HUES48 (cell line): ENCODE measurements at regions not wholly inside any gene's neighbourhood (a gene's known extent, or its start where the extent isn't known, plus 50 kb on each side); places are given as distances from the start of the nearest gene placed in this dataset.

Source experiments
- H3K27ac ChIP-seq: one replicate; pipeline ENCODE4 v1.7.0; 2013; ENCODE audit warnings: low read depth, low read length, inconsistent platforms
- H3K27me3 ChIP-seq: 2 replicates; pipeline ENCODE4 v1.6.1; 2013; ENCODE audit warnings: mild to moderate bottlenecking, low read length; ENCODE audit not compliant: control insufficient read depth, insufficient read depth
- H3K36me3 ChIP-seq: 2 replicates; pipeline ENCODE4 v1.6.1; 2013; ENCODE audit warnings: low read length; ENCODE audit not compliant: control insufficient read depth, insufficient read depth
- H3K4me1 ChIP-seq: 2 replicates; pipeline ENCODE4 v1.6.1; 2013; ENCODE audit warnings: mild to moderate bottlenecking, low read length; ENCODE audit not compliant: control insufficient read depth, insufficient read depth
- H3K4me3 ChIP-seq: 2 replicates; pipeline ENCODE4 v1.5.1; 2013; ENCODE audit warnings: mild to moderate bottlenecking, low read depth, low read length
- H3K9ac ChIP-seq: 2 replicates; pipeline ENCODE4 v1.6.1; 2013; ENCODE audit warnings: mild to moderate bottlenecking, low read depth, low read length, moderate library complexity
- H3K9me3 ChIP-seq: 2 replicates; pipeline ENCODE4 v1.6.1; 2013; ENCODE audit warnings: low read length; ENCODE audit not compliant: control insufficient read depth, insufficient read depth

DNA sequence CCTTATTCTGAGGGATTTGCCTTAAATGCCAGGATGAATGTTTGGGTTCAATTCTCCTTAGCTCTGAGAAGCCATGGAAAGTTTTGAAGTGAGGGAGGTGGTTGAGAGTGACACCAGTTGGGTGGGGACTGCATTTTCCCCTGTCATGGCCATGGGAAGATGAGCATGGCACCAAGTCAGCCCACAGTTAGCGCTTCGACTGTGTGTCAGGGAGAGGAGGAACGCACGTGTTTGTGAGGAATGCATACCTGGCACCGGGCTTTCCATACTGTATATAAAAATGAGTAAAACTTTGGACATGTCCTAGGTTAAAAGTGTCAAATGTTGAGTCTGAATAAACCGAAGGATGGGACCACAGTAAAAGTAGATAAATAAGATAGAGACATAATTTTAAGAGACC, 187.5 kb upstream of the KL start:
- Histone ChIP-seq H3K27ac (no peak overlapping the region), H3K4me1 (peaks cover 14% of the 10 kb centered on the region), H3K9me3 (no peaks in the 10 kb centered on the region), H3K27me3 (no peaks in the 10 kb centered on the region), H3K9ac (no peak overlapping the region), H3K4me3 (no peak overlapping the region), H3K36me3 (no peaks in the 10 kb centered on the region)

DNA sequence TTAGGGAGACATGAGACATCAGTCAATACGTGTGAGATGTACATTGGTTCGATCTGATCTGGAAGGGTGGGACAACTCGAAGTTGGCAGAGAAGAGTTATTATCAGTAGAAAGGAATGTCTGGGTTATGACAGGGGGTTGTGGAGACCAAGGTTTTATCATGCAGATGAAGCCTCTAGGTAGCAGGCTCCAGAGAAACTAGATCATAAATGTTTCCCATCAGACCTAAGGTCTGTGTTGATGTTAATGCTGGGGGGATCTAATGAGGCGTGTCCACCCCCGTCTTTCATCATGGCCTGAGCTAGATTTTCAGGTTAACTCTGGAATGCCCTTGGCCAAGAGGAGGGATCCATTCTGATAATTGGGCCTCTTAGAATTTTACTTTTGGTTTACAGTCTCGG, 187.0 kb upstream of the KL start:
- Histone ChIP-seq H3K4me3 (no peak overlapping the region), H3K9ac (no peak overlapping the region), H3K27ac (peak overlapping the region; percentile 69), H3K9me3 (no peaks in the 10 kb centered on the region), H3K36me3 (no peaks in the 10 kb centered on the region), H3K27me3 (no peaks in the 10 kb centered on the region), H3K4me1 (peaks cover 12% of the 10 kb centered on the region)

DNA sequence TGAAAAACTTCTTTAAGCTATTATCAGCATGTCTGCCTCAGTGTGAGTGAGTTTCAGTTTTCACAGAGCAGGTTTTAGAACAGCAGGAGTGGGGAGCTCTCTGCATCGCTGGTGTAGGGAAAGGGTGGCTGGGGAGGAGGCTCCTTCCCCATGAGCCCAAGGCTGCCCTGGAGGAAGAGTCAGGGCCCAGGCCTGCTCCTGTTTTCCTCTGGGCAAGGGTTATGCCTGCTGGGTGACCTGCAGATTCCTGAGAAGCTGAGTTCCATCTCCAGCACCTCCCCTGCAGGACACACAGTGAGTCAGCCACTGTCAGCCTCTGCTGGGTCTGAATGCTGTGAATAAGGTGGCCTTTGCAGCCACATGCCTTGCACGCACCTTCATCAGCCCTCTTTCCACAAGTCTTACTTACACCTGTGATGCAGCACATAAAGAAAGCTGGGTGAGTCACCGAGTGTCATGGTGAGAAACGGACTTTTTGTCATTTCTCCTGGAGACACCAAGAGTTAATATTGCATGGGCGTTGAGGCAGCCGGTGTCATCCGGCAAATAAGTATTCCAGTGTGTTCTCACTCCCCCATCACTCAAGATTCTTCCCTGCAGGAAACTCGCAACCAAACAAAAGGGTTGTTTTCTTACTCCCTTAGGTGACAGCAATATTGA, 186.4 kb upstream of the KL start:
- Histone ChIP-seq H3K36me3 (no peaks in the 10 kb centered on the region), H3K9me3 (peaks cover 3% of the 10 kb centered on the region; the same call in 1 of the 2 replicates), H3K27ac (peak overlapping the region; percentile 69), H3K4me3 (no peak overlapping the region), H3K27me3 (no peaks in the 10 kb centered on the region), H3K4me1 (peaks cover 6% of the 10 kb centered on the region), H3K9ac (no peak overlapping the region)

DNA sequence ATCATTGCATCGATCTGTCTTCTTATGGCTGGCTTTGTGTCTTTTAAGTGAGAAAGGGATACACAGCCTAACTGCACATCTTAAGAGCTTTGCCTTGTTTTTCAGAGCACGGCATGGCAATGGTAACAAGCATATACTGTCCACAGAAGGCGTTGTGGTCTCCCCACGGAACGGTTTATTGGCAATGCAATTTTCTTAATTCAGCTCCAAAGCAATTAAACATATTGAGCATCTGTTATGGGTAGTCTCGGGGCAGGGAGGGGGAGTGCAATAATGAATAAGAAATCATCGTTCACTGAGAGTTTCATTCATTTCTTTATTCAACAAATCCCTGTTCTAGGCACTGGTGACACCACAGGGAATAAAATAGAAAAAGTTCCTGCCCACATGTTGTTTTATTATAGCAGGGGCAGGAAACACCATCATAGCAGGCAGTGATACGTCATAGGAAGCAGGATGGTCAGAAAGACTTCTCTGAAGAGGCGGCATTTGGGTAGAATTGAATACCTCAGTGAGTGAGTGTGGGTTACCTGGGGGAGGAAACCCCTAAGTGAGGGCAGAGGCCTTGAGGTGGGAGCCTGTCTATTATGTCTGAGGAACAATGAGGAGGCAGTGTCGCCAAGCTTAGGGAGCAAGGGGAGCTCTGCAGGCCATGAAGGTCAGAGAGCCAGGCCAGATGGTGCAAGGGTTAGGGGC, 185.7 kb upstream of the KL start:
- peaks cover 3% of the 10 kb centered on the region; the same call in 1 of the 2 replicates for H3K9me3 ChIP-seq
- no peaks in the 10 kb centered on the region; the same call in 1 of the 2 replicates for H3K4me1 ChIP-seq
- H3K36me3 ChIP-seq, result no peaks in the 10 kb centered on the region
- peak overlapping the region; percentile 69 for H3K27ac ChIP-seq
- no peak overlapping the region for H3K9ac ChIP-seq
- H3K27me3 ChIP-seq, result no peaks in the 10 kb centered on the region
- no peak overlapping the region for H3K4me3 ChIP-seq

DNA sequence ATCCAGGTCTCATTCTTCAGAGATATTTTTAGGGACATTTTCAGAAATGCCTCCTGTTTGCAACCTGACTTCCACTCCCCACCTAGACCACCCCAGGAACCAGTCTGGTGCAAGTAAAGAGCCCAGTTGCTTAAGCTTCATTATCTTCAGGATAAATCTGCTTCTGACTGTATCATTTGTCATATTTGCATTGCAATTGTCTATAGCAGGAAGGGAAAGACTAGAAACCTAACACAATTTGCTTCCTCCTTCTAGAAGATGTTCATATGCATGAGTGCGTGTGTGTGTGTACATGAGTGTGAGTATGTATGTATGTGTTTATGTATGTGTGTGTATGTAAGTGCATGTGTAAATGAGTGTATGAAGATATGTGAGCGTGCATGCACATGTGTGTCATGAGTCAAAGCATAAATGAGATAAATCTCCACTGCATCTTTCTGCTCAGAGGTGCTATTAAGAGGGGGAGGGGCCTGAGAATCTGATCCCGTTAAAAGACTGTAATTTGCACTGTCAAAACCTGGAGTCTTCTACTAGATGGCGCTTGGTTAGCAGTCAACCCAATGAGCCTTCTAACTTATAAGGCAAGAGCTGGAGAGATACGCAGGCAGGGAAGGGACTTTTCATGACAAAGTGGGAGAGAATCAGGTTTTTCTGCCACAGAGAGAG, 178.8 kb upstream of the KL start:
- Histone ChIP-seq H3K36me3 (no peaks in the 10 kb centered on the region), H3K4me3 (no peak overlapping the region), H3K4me1 (peaks cover 22% of the 10 kb centered on the region), H3K27ac (no peak overlapping the region), H3K9ac (no peak overlapping the region), H3K9me3 (peaks cover 3% of the 10 kb centered on the region; the same call in 1 of the 2 replicates), H3K27me3 (no peaks in the 10 kb centered on the region)

DNA sequence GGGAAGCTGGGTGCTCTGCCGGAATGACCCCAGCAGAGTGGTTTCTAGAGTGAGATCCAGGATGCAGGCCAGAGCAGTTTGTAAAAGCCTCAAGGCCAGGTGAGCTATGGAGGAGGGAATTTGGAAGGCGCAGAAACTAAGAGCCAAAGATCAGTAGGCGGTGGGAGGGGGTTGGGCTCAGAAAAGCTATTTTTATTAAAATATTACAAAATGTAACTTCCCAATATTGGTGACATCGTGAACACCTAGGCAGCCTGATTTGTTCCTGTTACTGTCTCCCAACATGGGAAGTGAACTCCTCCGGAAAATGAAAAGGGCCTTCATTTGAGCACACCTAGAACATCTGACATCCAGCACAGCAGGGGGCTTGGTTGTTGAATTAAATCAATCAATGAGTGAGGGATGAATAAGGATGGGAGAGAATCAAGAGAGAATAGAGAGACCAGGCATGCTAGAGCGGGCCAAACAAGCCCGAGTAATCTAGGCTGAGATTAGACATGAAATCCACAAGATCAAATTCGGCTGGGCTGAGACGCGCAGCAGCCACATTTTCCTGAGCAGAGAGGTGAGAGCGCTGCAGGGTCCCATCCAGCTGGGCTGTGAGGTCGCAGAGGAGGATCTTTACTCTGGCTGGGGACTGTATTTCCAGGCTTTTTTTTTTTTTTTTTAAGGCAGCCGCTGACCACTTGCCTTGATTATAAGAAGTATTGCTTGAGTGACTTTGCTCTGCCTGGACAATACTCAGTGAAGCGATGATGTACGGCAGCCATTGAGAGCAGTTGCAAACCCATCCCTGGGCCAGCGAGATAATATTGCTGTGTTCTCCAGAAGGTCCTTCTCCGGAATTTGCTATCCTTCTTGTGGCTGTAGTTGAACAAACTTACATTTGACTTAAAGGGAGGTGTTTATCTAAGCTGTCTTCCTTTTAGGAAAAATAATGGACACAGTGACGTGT, 178.0 kb upstream of the KL start:
- no peak overlapping the region for H3K4me3 ChIP-seq
- H3K4me1 ChIP-seq, result peaks cover 22% of the 10 kb centered on the region
- H3K9ac ChIP-seq, result no peak overlapping the region
- no peaks in the 10 kb centered on the region for H3K27me3 ChIP-seq
- no peaks in the 10 kb centered on the region for H3K36me3 ChIP-seq
- no peak overlapping the region for H3K27ac ChIP-seq
- peaks cover 3% of the 10 kb centered on the region; the same call in 1 of the 2 replicates for H3K9me3 ChIP-seq

DNA sequence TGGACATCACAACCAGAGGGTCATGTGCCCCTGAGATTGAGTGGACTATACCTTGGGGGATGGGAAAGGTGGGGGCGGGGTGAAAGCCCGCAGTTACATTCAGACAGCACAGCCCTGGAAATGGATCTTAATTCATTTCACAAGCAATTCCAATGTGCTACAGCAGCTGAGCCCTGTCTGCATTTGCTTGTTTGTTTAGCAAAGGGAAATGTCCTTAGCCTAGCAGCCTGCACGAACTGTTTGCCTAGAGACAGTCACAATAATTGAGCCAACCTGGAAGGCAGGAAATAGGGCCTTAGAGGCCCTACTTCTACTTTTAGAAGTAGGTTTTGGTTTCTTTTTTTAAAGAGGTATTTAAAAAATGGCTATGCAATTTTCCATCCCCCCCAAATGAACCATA, 177.3 kb upstream of the KL start:
- peaks cover 22% of the 10 kb centered on the region for H3K4me1 ChIP-seq
- H3K27me3 ChIP-seq, result no peaks in the 10 kb centered on the region
- H3K4me3 ChIP-seq, result no peak overlapping the region
- no peak overlapping the region for H3K27ac ChIP-seq
- no peak overlapping the region for H3K9ac ChIP-seq
- H3K36me3 ChIP-seq, result no peaks in the 10 kb centered on the region
- H3K9me3 ChIP-seq, result peaks cover 3% of the 10 kb centered on the region; the same call in 1 of the 2 replicates

DNA sequence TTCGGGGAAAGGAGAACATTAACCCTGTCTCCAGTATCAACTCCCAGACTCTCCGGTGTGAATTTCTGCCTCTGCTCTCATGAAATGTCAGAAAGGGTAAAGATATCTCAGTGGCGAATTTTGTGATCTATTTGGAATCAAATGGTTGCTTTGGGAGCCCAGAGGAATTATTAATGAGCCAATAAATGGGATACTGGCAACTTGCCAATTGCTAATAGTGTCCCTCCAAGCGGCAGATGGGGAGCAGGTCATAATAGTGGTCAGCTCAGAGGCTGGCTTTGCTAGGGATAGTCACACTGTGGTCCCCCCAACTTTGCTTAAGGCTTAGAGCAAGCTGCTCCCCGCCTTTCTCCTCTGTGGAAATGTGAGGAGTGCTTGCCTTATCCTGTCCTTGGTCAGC, 176.1 kb upstream of the KL start:
- Histone ChIP-seq H3K4me1 (peaks cover 22% of the 10 kb centered on the region), H3K36me3 (no peaks in the 10 kb centered on the region), H3K27ac (no peak overlapping the region), H3K9ac (no peak overlapping the region), H3K9me3 (no peaks in the 10 kb centered on the region; the same call in 1 of the 2 replicates), H3K4me3 (no peak overlapping the region), H3K27me3 (no peaks in the 10 kb centered on the region)

DNA sequence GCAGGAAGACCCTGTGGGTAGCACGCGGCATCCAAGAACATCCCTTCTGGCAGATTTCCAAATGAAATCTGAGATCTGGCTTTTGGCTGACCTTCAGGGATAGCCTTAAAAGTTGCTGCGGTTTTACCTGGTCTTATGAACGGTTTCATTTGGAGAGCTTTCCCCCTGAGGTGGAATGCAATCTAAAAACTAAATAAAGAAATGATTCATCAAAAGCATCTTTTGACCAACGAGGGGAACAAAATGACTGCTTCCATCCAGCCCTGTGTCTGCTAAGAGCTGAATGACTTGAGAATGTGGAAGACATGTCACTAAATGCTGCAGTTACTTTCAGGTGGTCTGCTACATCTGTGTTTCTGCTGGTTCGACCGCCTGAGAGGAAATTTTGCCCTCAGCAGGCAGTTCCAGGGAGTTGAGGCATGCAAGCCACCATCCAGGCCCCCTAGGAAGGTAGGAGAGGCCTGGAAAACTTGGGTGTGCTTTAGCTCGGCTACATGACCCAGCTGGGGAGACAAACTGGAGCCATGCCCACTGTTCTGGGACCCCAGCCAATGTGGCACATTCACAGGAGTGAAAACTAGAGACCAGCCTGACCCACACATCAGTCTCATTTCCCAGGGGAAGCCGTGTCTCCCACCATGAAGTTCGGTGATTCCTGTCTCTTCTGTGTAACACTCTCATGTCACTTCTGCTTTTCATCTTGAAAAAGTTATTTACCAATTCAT, 175.1 kb upstream of the KL start:
- no peak overlapping the region for H3K9ac ChIP-seq
- H3K4me1 ChIP-seq, result peaks cover 25% of the 10 kb centered on the region
- H3K4me3 ChIP-seq, result no peak overlapping the region
- no peaks in the 10 kb centered on the region; the same call in 1 of the 2 replicates for H3K9me3 ChIP-seq
- H3K36me3 ChIP-seq, result no peaks in the 10 kb centered on the region
- H3K27ac ChIP-seq, result no peak overlapping the region
- no peaks in the 10 kb centered on the region for H3K27me3 ChIP-seq
